ENCODE measurements at regions not wholly inside any gene's neighbourhood (a gene's known extent, or its start where the extent isn't known, plus 50 kb on each side); places are given as distances from the start of the nearest gene placed in this dataset.

DNA sequence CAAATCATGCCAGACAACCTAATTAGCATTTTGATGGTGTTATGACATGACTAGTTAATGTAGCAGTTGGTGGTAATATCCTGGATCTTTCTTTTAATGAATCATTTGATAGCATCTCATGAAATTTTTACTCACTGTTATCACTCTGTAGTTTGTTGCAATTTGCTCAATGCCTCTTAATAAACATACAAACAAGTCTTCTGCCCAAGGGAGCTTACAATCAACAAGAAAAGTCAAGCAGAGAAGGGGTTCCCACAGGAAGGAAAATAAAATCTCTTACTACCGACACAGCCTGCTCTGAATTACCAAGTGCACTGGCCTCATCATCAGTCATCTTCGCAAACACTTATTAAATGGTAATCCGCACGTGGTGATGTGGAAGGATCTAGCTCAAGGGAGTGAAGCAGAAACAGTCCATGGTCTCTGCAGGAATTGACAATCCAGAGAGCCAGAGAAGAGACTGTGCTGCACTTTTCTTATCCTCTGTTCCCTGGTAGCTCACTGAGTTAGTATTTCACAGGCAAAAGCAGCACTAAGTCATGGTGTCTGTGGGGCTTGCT lies 263.5 kb downstream of the EPHA4 start:
- TF ChIP-seq, protein P1, sequence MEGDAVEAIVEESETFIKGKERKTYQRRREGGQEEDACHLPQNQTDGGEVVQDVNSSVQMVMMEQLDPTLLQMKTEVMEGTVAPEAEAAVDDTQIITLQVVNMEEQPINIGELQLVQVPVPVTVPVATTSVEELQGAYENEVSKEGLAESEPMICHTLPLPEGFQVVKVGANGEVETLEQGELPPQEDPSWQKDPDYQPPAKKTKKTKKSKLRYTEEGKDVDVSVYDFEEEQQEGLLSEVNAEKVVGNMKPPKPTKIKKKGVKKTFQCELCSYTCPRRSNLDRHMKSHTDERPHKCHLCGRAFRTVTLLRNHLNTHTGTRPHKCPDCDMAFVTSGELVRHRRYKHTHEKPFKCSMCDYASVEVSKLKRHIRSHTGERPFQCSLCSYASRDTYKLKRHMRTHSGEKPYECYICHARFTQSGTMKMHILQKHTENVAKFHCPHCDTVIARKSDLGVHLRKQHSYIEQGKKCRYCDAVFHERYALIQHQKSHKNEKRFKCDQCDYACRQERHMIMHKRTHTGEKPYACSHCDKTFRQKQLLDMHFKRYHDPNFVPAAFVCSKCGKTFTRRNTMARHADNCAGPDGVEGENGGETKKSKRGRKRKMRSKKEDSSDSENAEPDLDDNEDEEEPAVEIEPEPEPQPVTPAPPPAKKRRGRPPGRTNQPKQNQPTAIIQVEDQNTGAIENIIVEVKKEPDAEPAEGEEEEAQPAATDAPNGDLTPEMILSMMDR (IDR thresholded peaks at IDR 0.05), result no peak
- no peak for TF ChIP-seq JUN (CRISPR knock-in tag; IDR thresholded peaks at IDR 0.05)
- TF ChIP-seq, protein P2, sequence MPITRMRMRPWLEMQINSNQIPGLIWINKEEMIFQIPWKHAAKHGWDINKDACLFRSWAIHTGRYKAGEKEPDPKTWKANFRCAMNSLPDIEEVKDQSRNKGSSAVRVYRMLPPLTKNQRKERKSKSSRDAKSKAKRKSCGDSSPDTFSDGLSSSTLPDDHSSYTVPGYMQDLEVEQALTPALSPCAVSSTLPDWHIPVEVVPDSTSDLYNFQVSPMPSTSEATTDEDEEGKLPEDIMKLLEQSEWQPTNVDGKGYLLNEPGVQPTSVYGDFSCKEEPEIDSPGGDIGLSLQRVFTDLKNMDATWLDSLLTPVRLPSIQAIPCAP (CRISPR knock-in tag; IDR thresholded peaks at IDR 0.05), result no peak
- no peak for TF ChIP-seq TEAD1 (CRISPR knock-in tag; IDR thresholded peaks at IDR 0.05)
- TF ChIP-seq, protein P3, sequence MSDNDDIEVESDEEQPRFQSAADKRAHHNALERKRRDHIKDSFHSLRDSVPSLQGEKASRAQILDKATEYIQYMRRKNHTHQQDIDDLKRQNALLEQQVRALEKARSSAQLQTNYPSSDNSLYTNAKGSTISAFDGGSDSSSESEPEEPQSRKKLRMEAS (CRISPR knock-in tag; IDR thresholded peaks at IDR 0.05), result no peak
- TF ChIP-seq, protein P4, sequence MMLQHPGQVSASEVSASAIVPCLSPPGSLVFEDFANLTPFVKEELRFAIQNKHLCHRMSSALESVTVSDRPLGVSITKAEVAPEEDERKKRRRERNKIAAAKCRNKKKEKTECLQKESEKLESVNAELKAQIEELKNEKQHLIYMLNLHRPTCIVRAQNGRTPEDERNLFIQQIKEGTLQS (CRISPR knock-in tag; conservative IDR thresholded peaks at IDR 0.05), result no peak

Data from WTC11 (cell line).